ENCODE measurements at regions not wholly inside any gene's neighbourhood (a gene's known extent, or its start where the extent isn't known, plus 50 kb on each side); places are given as distances from the start of the nearest gene placed in this dataset.

GRCh38 chr2:234710587-234710986 is 213.7 kb upstream of the ARL4C start:
- Histone ChIP-seq H3K18ac (ENCODE audit: low read depth in 1 of 2, low read length in 2 of 2) (no peak overlapping the region), H2BK12ac (ENCODE audit: low read length in 2 of 2) (no peak overlapping the region), H3K27ac (ENCODE audit: low read length, poor library complexity, severe bottlenecking) (no peak overlapping the region), H3K4me2 (ENCODE audit: low read length, poor library complexity, severe bottlenecking) (no peak overlapping the region), H3K4me1 (ENCODE audit: control insufficient read depth, insufficient read depth, low read depth, low read length) (no peaks in the 10 kb centered on the region), H2BK15ac (ENCODE audit: low read depth, poor library complexity, severe bottlenecking) (no peak overlapping the region), H4K91ac (ENCODE audit: low read length) (no peak overlapping the region), H3K79me1 (replicated peaks; ENCODE audit: low read length, poor library complexity, severe bottlenecking) (no peaks in the 10 kb centered on the region), H3K27me3 (ENCODE audit: control insufficient read depth in 1 of 2, insufficient read depth in 1 of 2, low read length in 2 of 2) (no peaks in the 10 kb centered on the region), H3K4me3 (ENCODE audit: insufficient read depth in 1 of 2, low read depth in 1 of 2, low read length in 2 of 2) (no peak overlapping the region), H2AK5ac (ENCODE audit: low read length, severe bottlenecking) (no peak overlapping the region), H3K9me3 (ENCODE audit: control insufficient read depth, low read length) (no peaks in the 10 kb centered on the region), H3K4ac (ENCODE audit: low read depth in 1 of 2, low read length in 2 of 2) (no peak overlapping the region), H2AFZ (ENCODE audit: low read depth, low read length) (no peak overlapping the region), H2BK5ac (ENCODE audit: low read depth, low read length, poor library complexity, severe bottlenecking) (no peak overlapping the region), H2BK120ac (ENCODE audit: low read depth, low read length) (no peak overlapping the region), H3K23ac (ENCODE audit: low read length in 2 of 2) (no peak overlapping the region), H3K9ac (ENCODE audit: low read length) (no peak overlapping the region), H3K14ac (ENCODE audit: low read length in 2 of 2) (no peak overlapping the region), H3K36me3 (ENCODE audit: control insufficient read depth in 1 of 2, insufficient read depth in 2 of 2, low read depth in 1 of 2, low read length in 2 of 2) (no peaks in the 10 kb centered on the region), H4K8ac (ENCODE audit: low read length) (no peak overlapping the region)
- DNase-seq, result no peak
- WGBS, result 43% methylated on average over 2 of the region's 5 CpGs

- H2BK12ac ChIP-seq (ENCODE audit: low read length in 2 of 2), result peak overlapping the region in 1 of 2 experiments; percentile 42
- no peaks in the 10 kb centered on the region for H3K27me3 ChIP-seq (ENCODE audit: control insufficient read depth in 1 of 2, insufficient read depth in 1 of 2, low read length in 2 of 2)
- H3K4ac ChIP-seq (ENCODE audit: low read depth in 1 of 2, low read length in 2 of 2), result no peak overlapping the region
- H2BK5ac ChIP-seq (ENCODE audit: low read depth, low read length, poor library complexity, severe bottlenecking), result no peak overlapping the region
- no peak overlapping the region for H3K4me2 ChIP-seq (ENCODE audit: low read length, poor library complexity, severe bottlenecking)
- H3K18ac ChIP-seq (ENCODE audit: low read depth in 1 of 2, low read length in 2 of 2), result no peak overlapping the region
- no peak overlapping the region for H3K23ac ChIP-seq (ENCODE audit: low read length in 2 of 2)
- WGBS, result 60% methylated on average over 4 of the region's 4 CpGs
- no peak overlapping the region for H2BK15ac ChIP-seq (ENCODE audit: low read depth, poor library complexity, severe bottlenecking)
- H3K36me3 ChIP-seq (ENCODE audit: control insufficient read depth in 1 of 2, insufficient read depth in 2 of 2, low read depth in 1 of 2, low read length in 2 of 2), result no peaks in the 10 kb centered on the region
- H3K4me1 ChIP-seq (ENCODE audit: control insufficient read depth, insufficient read depth, low read depth, low read length), result peaks cover under 1% of the 10 kb centered on the region
- no peak overlapping the region for H3K27ac ChIP-seq (ENCODE audit: low read length, poor library complexity, severe bottlenecking)
- no peak overlapping the region for H2BK120ac ChIP-seq (ENCODE audit: low read depth, low read length)
- H3K79me1 ChIP-seq (replicated peaks; ENCODE audit: low read length, poor library complexity, severe bottlenecking), result no peaks in the 10 kb centered on the region
- no peaks in the 10 kb centered on the region for H3K9me3 ChIP-seq (ENCODE audit: control insufficient read depth, low read length)
- H3K9ac ChIP-seq (ENCODE audit: low read length), result no peak overlapping the region
- DNase-seq, result no peak
- no peak overlapping the region for H2AFZ ChIP-seq (ENCODE audit: low read depth, low read length)
- H4K8ac ChIP-seq (ENCODE audit: low read length), result no peak overlapping the region
- no peak overlapping the region for H3K14ac ChIP-seq (ENCODE audit: low read length in 2 of 2)
- no peak overlapping the region for H3K4me3 ChIP-seq (ENCODE audit: insufficient read depth in 1 of 2, low read depth in 1 of 2, low read length in 2 of 2)
- H2AK5ac ChIP-seq (ENCODE audit: low read length, severe bottlenecking), result no peak overlapping the region
- no peak overlapping the region for H4K91ac ChIP-seq (ENCODE audit: low read length)
Measured at GRCh38 chr2:234710066-234710465, 213.2 kb upstream of the ARL4C start.

GRCh38 chr2:234708717-234709116 is 211.8 kb upstream of the ARL4C start:
- no peak overlapping the region for H3K14ac ChIP-seq (ENCODE audit: low read length in 2 of 2)
- no peak overlapping the region for H3K4me2 ChIP-seq (ENCODE audit: low read length, poor library complexity, severe bottlenecking)
- H2AK5ac ChIP-seq (ENCODE audit: low read length, severe bottlenecking), result no peak overlapping the region
- 88% methylated on average over 3 of the region's 3 CpGs for WGBS
- no peak overlapping the region for H2BK120ac ChIP-seq (ENCODE audit: low read depth, low read length)
- H2BK12ac ChIP-seq (ENCODE audit: low read length in 2 of 2), result no peak overlapping the region
- H3K4me3 ChIP-seq (ENCODE audit: insufficient read depth in 1 of 2, low read depth in 1 of 2, low read length in 2 of 2), result no peak overlapping the region
- no peak overlapping the region for H2BK5ac ChIP-seq (ENCODE audit: low read depth, low read length, poor library complexity, severe bottlenecking)
- peaks cover 2% of the 10 kb centered on the region for H3K4me1 ChIP-seq (ENCODE audit: control insufficient read depth, insufficient read depth, low read depth, low read length)
- no peaks in the 10 kb centered on the region for H3K79me1 ChIP-seq (replicated peaks; ENCODE audit: low read length, poor library complexity, severe bottlenecking)
- H3K36me3 ChIP-seq (ENCODE audit: control insufficient read depth in 1 of 2, insufficient read depth in 2 of 2, low read depth in 1 of 2, low read length in 2 of 2), result no peaks in the 10 kb centered on the region
- no peak overlapping the region for H2BK15ac ChIP-seq (ENCODE audit: low read depth, poor library complexity, severe bottlenecking)
- H3K23ac ChIP-seq (ENCODE audit: low read length in 2 of 2), result no peak overlapping the region
- H3K18ac ChIP-seq (ENCODE audit: low read depth in 1 of 2, low read length in 2 of 2), result no peak overlapping the region
- no peak overlapping the region for H3K9ac ChIP-seq (ENCODE audit: low read length)
- H2AFZ ChIP-seq (ENCODE audit: low read depth, low read length), result no peak overlapping the region
- no peak overlapping the region for H4K91ac ChIP-seq (ENCODE audit: low read length)
- H4K8ac ChIP-seq (ENCODE audit: low read length), result no peak overlapping the region
- no peaks in the 10 kb centered on the region for H3K9me3 ChIP-seq (ENCODE audit: control insufficient read depth, low read length)
- no peak overlapping the region for H3K4ac ChIP-seq (ENCODE audit: low read depth in 1 of 2, low read length in 2 of 2)
- no peaks in the 10 kb centered on the region for H3K27me3 ChIP-seq (ENCODE audit: control insufficient read depth in 1 of 2, insufficient read depth in 1 of 2, low read length in 2 of 2)
- no peak for DNase-seq
- no peak overlapping the region for H3K27ac ChIP-seq (ENCODE audit: low read length, poor library complexity, severe bottlenecking)

DNA sequence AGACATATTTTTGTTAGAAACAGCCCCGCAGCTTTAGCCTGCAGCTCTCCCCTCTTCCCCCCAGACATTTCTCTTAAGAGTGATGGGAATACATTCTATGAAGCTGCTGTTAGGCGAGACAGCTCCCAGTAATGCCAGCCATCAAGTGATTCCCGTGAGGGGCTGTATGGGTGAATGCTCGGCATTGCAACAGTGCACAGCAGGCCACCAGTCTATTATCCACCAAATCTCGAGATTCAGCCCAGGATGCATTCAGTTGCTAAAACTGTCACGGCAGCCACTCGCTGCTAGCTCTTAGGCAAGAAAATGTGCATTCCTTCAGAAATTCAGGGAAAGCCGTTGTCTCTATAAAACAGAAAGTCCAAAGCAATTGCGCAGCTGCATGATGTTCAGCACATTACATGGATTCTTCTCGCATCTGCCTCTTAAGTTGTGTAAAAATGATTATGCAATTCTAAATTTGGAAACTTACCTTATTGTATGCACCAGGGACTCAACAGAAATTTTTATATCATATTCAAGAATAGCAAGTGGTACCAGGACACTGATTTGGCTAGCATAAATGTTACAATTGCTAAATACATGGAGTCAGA is 211.3 kb upstream of the ARL4C start:
- no peaks in the 10 kb centered on the region for H3K36me3 ChIP-seq (ENCODE audit: control insufficient read depth in 1 of 2, insufficient read depth in 2 of 2, low read depth in 1 of 2, low read length in 2 of 2)
- no peak overlapping the region for H2AK5ac ChIP-seq (ENCODE audit: low read length, severe bottlenecking)
- H4K8ac ChIP-seq (ENCODE audit: low read length), result no peak overlapping the region
- no peak overlapping the region for H3K14ac ChIP-seq (ENCODE audit: low read length in 2 of 2)
- H3K4me2 ChIP-seq (ENCODE audit: low read length, poor library complexity, severe bottlenecking), result no peak overlapping the region
- H3K4me3 ChIP-seq (ENCODE audit: insufficient read depth in 1 of 2, low read depth in 1 of 2, low read length in 2 of 2), result no peak overlapping the region
- H3K9me3 ChIP-seq (ENCODE audit: control insufficient read depth, low read length), result no peaks in the 10 kb centered on the region
- no peak overlapping the region for H4K91ac ChIP-seq (ENCODE audit: low read length)
- peaks cover 2% of the 10 kb centered on the region for H3K4me1 ChIP-seq (ENCODE audit: control insufficient read depth, insufficient read depth, low read depth, low read length)
- no peak overlapping the region for H2BK15ac ChIP-seq (ENCODE audit: low read depth, poor library complexity, severe bottlenecking)
- no peak overlapping the region for H2BK12ac ChIP-seq (ENCODE audit: low read length in 2 of 2)
- no peaks in the 10 kb centered on the region for H3K79me1 ChIP-seq (replicated peaks; ENCODE audit: low read length, poor library complexity, severe bottlenecking)
- no peak overlapping the region for H2BK5ac ChIP-seq (ENCODE audit: low read depth, low read length, poor library complexity, severe bottlenecking)
- 62% methylated on average over 8 of the region's 10 CpGs for WGBS
- no peak overlapping the region for H2BK120ac ChIP-seq (ENCODE audit: low read depth, low read length)
- no peak for DNase-seq
- no peak overlapping the region for H3K4ac ChIP-seq (ENCODE audit: low read depth in 1 of 2, low read length in 2 of 2)
- H3K9ac ChIP-seq (ENCODE audit: low read length), result no peak overlapping the region
- no peak overlapping the region for H3K27ac ChIP-seq (ENCODE audit: low read length, poor library complexity, severe bottlenecking)
- H3K18ac ChIP-seq (ENCODE audit: low read depth in 1 of 2, low read length in 2 of 2), result no peak overlapping the region
- H3K27me3 ChIP-seq (ENCODE audit: control insufficient read depth in 1 of 2, insufficient read depth in 1 of 2, low read length in 2 of 2), result no peaks in the 10 kb centered on the region
- H3K23ac ChIP-seq (ENCODE audit: low read length in 2 of 2), result no peak overlapping the region
- H2AFZ ChIP-seq (ENCODE audit: low read depth, low read length), result no peak overlapping the region

Data from mesenchymal stem cell (in vitro differentiated cells and primary cell).